ENCODE measurements at regions not wholly inside any gene's neighbourhood (a gene's known extent, or its start where the extent isn't known, plus 50 kb on each side); places are given as distances from the start of the nearest gene placed in this dataset.

DNA sequence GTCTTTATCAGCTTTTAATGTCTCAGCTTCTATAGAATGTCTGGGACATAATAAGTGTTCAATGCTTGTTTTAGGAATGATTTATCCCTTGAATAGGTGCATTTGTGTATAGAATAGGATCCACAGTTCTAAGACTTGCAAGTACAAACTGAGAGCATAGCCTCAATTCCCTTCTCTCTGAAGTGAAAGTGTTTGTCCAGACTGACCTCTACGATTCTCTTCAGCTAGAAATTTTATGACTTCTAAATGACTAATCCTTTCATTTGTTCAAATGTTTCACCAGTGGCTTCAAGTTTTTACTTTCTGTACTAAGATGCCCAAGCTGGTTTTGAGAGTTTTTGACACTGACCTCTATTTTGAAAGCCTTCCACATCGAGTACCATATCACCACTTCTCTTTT, 608.2 kb upstream of the ADGRL4 start:
- intact Hi-C loops (cut with micrococcal nuclease; ENCODE audit: unreplicated experiment) = no loop called here
- no peak for ATAC-seq
- H3K27me3 ChIP-seq (ENCODE audit: control insufficient read depth, insufficient read depth, low read length) = no peaks in the 10 kb centered on the region
- no peak for DNase-seq (ENCODE audit: low read depth, low spot score)
- TF ChIP-seq POLR2AphosphoS5 (IDR thresholded peaks at IDR 0.05; ENCODE audit: low read depth, low read length) = no peak
- in situ Hi-C loops (cut with HindIII; ENCODE audit: low pct_unique_long_range_greater_than_20kb, low sequenced_read_pairs) = no loop called here
- H3K4me1 ChIP-seq (ENCODE audit: control insufficient read depth, insufficient read depth, low read length) = no peaks in the 10 kb centered on the region
- no peaks in the 10 kb centered on the region for H3K36me3 ChIP-seq (ENCODE audit: control insufficient read depth, insufficient read depth, low read length)
- no peak overlapping the region for H3K27ac ChIP-seq (ENCODE audit: low read length)
- ChIA-PET POLR2A (no interaction called here), CTCF (no interaction called here)
- BruUV-seq (replicated peaks) = no TSS peak
- H3K4me3 ChIP-seq (ENCODE audit: low read depth in 2 of 2, low read length in 2 of 2) = no peak overlapping the region
- no peaks in the 10 kb centered on the region for H3K9me3 ChIP-seq (ENCODE audit: control insufficient read depth, insufficient read depth, low read depth, low read length)

DNA sequence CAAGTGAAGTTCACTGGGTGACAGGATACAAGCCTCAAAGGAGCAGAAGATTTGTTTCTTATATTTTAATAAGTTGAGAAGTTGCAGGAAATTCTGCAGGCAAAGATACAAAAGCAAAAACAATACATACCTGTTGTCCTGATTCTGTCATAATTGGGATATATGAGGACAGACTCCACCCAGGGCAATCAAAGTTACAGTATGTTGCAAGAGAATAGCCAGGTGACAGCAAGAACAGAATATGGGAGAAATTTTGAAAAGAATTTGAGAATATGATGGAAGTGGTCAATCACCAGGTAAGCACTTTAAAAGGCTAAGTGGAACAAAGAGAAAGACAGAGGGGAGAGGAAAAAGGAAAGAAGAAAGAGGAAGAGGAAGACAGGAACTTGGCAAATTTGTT, 607.6 kb upstream of the ADGRL4 start:
- in situ Hi-C loops (cut with HindIII; ENCODE audit: low pct_unique_long_range_greater_than_20kb, low sequenced_read_pairs) = no loop called here
- POLR2A ChIA-PET = no interaction called here
- Histone ChIP-seq H3K27me3 (ENCODE audit: control insufficient read depth, insufficient read depth, low read length) (no peaks in the 10 kb centered on the region), H3K36me3 (ENCODE audit: control insufficient read depth, insufficient read depth, low read length) (no peaks in the 10 kb centered on the region), H3K4me1 (ENCODE audit: control insufficient read depth, insufficient read depth, low read length) (no peaks in the 10 kb centered on the region), H3K4me3 (ENCODE audit: low read depth in 2 of 2, low read length in 2 of 2) (no peak overlapping the region), H3K9me3 (ENCODE audit: control insufficient read depth, insufficient read depth, low read depth, low read length) (no peaks in the 10 kb centered on the region), H3K27ac (ENCODE audit: low read length) (no peak overlapping the region)
- CTCF ChIA-PET = no interaction called here
- DNase-seq (ENCODE audit: low read depth, low spot score) = no peak
- no TSS peak for BruUV-seq (replicated peaks)
- intact Hi-C loops (cut with micrococcal nuclease; ENCODE audit: unreplicated experiment) = no loop called here
- no peak for TF ChIP-seq REST (IDR thresholded peaks at IDR 0.05; ENCODE audit: insufficient read depth in 1 of 2, low read depth in 2 of 2, low read length in 1 of 2)
- TF ChIP-seq POLR2AphosphoS5 (IDR thresholded peaks at IDR 0.05; ENCODE audit: low read depth, low read length) = no peak
- no peak for TF ChIP-seq TCF7L2 (IDR thresholded peaks at IDR 0.05; ENCODE audit: low read depth, low read length)
- TF ChIP-seq SIN3A (IDR thresholded peaks at IDR 0.05; ENCODE audit: borderline replicate concordance, insufficient read depth, low read depth, low read length) = no peak
- no peak for TF ChIP-seq CTCF (IDR thresholded peaks at IDR 0.05)
- ATAC-seq = no peak

GRCh38 chr1:79613046-79613445, 606.5 kb upstream of the ADGRL4 start:
- ChIA-PET CTCF (interaction anchor here (0.7 kb wide), 1 partner anchor 110 kb away, joined by 14 read pairs; no protein-coding TSS in a partner anchor), POLR2A (no interaction called here)
- H3K27me3 ChIP-seq (ENCODE audit: control insufficient read depth, insufficient read depth, low read length) = no peaks in the 10 kb centered on the region
- H3K4me3 ChIP-seq (ENCODE audit: low read depth in 2 of 2, low read length in 2 of 2) = no peak overlapping the region
- H3K4me1 ChIP-seq (ENCODE audit: control insufficient read depth, insufficient read depth, low read length) = no peaks in the 10 kb centered on the region
- no peak for TF ChIP-seq TCF7L2 (IDR thresholded peaks at IDR 0.05; ENCODE audit: low read depth, low read length)
- no peak for TF ChIP-seq CTCF (IDR thresholded peaks at IDR 0.05)
- TF ChIP-seq SIN3A (IDR thresholded peaks at IDR 0.05; ENCODE audit: borderline replicate concordance, insufficient read depth, low read depth, low read length) = no peak
- no peak for TF ChIP-seq REST (IDR thresholded peaks at IDR 0.05; ENCODE audit: insufficient read depth in 1 of 2, low read depth in 2 of 2, low read length in 1 of 2)
- TF ChIP-seq POLR2AphosphoS5 (IDR thresholded peaks at IDR 0.05; ENCODE audit: low read depth, low read length) = no peak
- H3K27ac ChIP-seq (ENCODE audit: low read length) = no peak overlapping the region
- ATAC-seq (no peak), DNase-seq (ENCODE audit: low read depth, low spot score) (no peak)
- H3K9me3 ChIP-seq (ENCODE audit: control insufficient read depth, insufficient read depth, low read depth, low read length) = no peaks in the 10 kb centered on the region
- intact Hi-C loops (cut with micrococcal nuclease; ENCODE audit: unreplicated experiment) (no loop called here), in situ Hi-C loops (cut with HindIII; ENCODE audit: low pct_unique_long_range_greater_than_20kb, low sequenced_read_pairs) (no loop called here)
- BruUV-seq (replicated peaks) = no TSS peak
- no peaks in the 10 kb centered on the region for H3K36me3 ChIP-seq (ENCODE audit: control insufficient read depth, insufficient read depth, low read length)

Measured in Panc1 (cell line).